T-cell (primary cell): ENCODE measurements at regions not wholly inside any gene's neighbourhood (a gene's known extent, or its start where the extent isn't known, plus 50 kb on each side); places are given as distances from the start of the nearest gene placed in this dataset.

Source experiments
- ATAC-seq, 4 experiments: fragments of 200-7000 bp in 3 of 4; fragments of 150-1000 bp in 1 of 4; cut with Tn5 transposase; replicated peaks in 1 of 4; 1 replicate in 3 of 4; 2 replicates in 1 of 4; pipeline ENCODE4 v1.10.0; 2021; ENCODE audit warnings: moderate library complexity in 3 of 4, mild to moderate bottlenecking in 2 of 4, moderate number of reproducible peaks in 1 of 4
- CTCF ChIA-PET, 2 donors: fragments of 300-600 bp; sonication (Branson Sonifier 250); formaldehyde crosslinking; loops; one replicate each; lab custom pipeline; 2022; ENCODE audit warnings: antibody characterized with exemption in 2 of 2; lab: Charles Lee
- POLR2A ChIA-PET, 2 donors: fragments of 300-600 bp; sonication (Branson Sonifier 250); formaldehyde crosslinking; loops; one replicate each; lab custom pipeline; 2022; ENCODE audit warnings: antibody characterized with exemption in 2 of 2; lab: Charles Lee
- DNase-seq, 35 experiments: peaks; one replicate each; pipeline versions ENCODE4 v3.0.0 to v3.0.0-alpha.2; 2013 to 2023
- H3K27ac ChIP-seq: one replicate; pipeline ENCODE4 v1.5.1; 2013; ENCODE audit warnings: low read length
- H3K27me3 ChIP-seq, 2 experiments: replicated peaks in 1 of 2; 1 replicate in 1 of 2; 2 replicates in 1 of 2; pipeline versions ENCODE4 v1.6.1 to v1.7.0; 2013; ENCODE audit warnings: low read length in 1 of 2, mixed read lengths in 1 of 2; ENCODE audit not compliant: control insufficient read depth in 2 of 2, insufficient read depth in 2 of 2; ENCODE audit errors: extremely low read depth in 1 of 2
- H3K36me3 ChIP-seq, 2 donors: 1 replicate in 1 of 2; 2 replicates in 1 of 2; pipeline versions ENCODE4 v1.6.1 to v1.7.0; 2013; ENCODE audit warnings: low read length in 1 of 2; ENCODE audit not compliant: control insufficient read depth in 2 of 2, insufficient read depth in 1 of 2; ENCODE audit errors: extremely low read depth in 1 of 2
- H3K4me1 ChIP-seq, 2 experiments: 1 replicate in 1 of 2; 2 replicates in 1 of 2; pipeline versions ENCODE4 v1.6.1 to v1.7.0; 2013; ENCODE audit warnings: low read length in 2 of 2, mixed read lengths in 1 of 2; ENCODE audit not compliant: insufficient read depth in 2 of 2, control insufficient read depth in 1 of 2; ENCODE audit errors: extremely low read depth in 1 of 2
- H3K4me3 ChIP-seq, 2 donors: 1 replicate in 1 of 2; 2 replicates in 1 of 2; pipeline versions ENCODE4 v1.5.1 to v1.7.0; 2013; ENCODE audit warnings: mild to moderate bottlenecking in 2 of 2, low read length in 1 of 2, moderate library complexity in 1 of 2; ENCODE audit not compliant: control insufficient read depth in 1 of 2; ENCODE audit errors: extremely low read depth in 1 of 2
- H3K9me3 ChIP-seq: 2 replicates; pipeline ENCODE4 v1.7.0; 2013
- H3K27ac Mint-ChIP-seq, 2 donors: one replicate each; pipeline ENCODE4 v1.8.0; 2020 to 2021; ENCODE audit warnings: mild to moderate bottlenecking in 2 of 2, mixed read lengths in 2 of 2
- H3K27me3 Mint-ChIP-seq, 2 donors: one replicate each; pipeline ENCODE4 v1.8.0; 2021 to 2022; ENCODE audit warnings: mixed read lengths in 2 of 2
- H3K36me3 Mint-ChIP-seq: one replicate; pipeline ENCODE4 v1.8.0; 2021; ENCODE audit warnings: mixed read lengths
- H3K4me1 Mint-ChIP-seq, 3 donors: one replicate each; pipeline ENCODE4 v1.8.0; 2020 to 2022; ENCODE audit warnings: mixed read lengths in 3 of 3, mild to moderate bottlenecking in 1 of 3
- H3K4me3 Mint-ChIP-seq, 3 donors: one replicate each; pipeline ENCODE4 v1.8.0; 2020 to 2022; ENCODE audit warnings: mild to moderate bottlenecking in 3 of 3, mixed read lengths in 3 of 3, moderate library complexity in 3 of 3
- H3K9me3 Mint-ChIP-seq, 3 donors: one replicate each; pipeline ENCODE4 v1.8.0; 2020 to 2022; ENCODE audit warnings: mixed read lengths in 3 of 3
- WGBS: methylation state at CpG from one replicate; pipeline ENCODE4 v1.1.5; 2013; ENCODE audit warnings: missing lambda C conversion rate; ENCODE audit not compliant: insufficient coverage; 5-methylcytosine and 5-hydroxymethylcytosine counted together

- Mint-ChIP-seq H3K36me3 (no peaks in the 10 kb centered on the region), H3K4me1 (no peaks in the 10 kb centered on the region), H3K27me3 (peaks cover 0 to 5% of the 10 kb centered on the region in 2 donors), H3K27ac (no peak overlapping the region), H3K4me3 (no peak overlapping the region), H3K9me3 (no peaks in the 10 kb centered on the region)
- no peaks in the 10 kb centered on the region for H3K4me1 ChIP-seq
- no peak for DNase-seq
- H3K36me3 ChIP-seq = no peaks in the 10 kb centered on the region
- 83% methylated on average over 1 of the region's 7 CpGs for WGBS
- CTCF ChIA-PET = no interaction called here
- H3K4me3 ChIP-seq = no peak overlapping the region
- POLR2A ChIA-PET = no interaction called here
- H3K9me3 ChIP-seq = no peaks in the 10 kb centered on the region
- H3K27me3 ChIP-seq = no peaks in the 10 kb centered on the region
- no peak overlapping the region for H3K27ac ChIP-seq
- ATAC-seq = no peak
Measured at GRCh38 chr1:99535470-99536164, 110.3 kb upstream of the PALMD start.

GRCh38 chr1:99537886-99538617 lies 107.9 kb upstream of the PALMD start:
- peaks cover 0 to 4% of the 10 kb centered on the region in 2 donors for H3K27me3 Mint-ChIP-seq
- no peak overlapping the region for H3K4me3 Mint-ChIP-seq
- DNase-seq = no peak
- no peak overlapping the region for H3K27ac Mint-ChIP-seq
- H3K4me1 Mint-ChIP-seq = no peaks in the 10 kb centered on the region
- POLR2A ChIA-PET = no interaction called here
- WGBS = 8% methylated on average over 2 of the region's 5 CpGs
- Histone ChIP-seq H3K27ac (no peak overlapping the region), H3K4me1 (no peaks in the 10 kb centered on the region), H3K9me3 (no peaks in the 10 kb centered on the region), H3K36me3 (no peaks in the 10 kb centered on the region), H3K27me3 (no peaks in the 10 kb centered on the region), H3K4me3 (no peak overlapping the region)
- ATAC-seq = no peak
- H3K36me3 Mint-ChIP-seq = no peaks in the 10 kb centered on the region
- H3K9me3 Mint-ChIP-seq = no peaks in the 10 kb centered on the region
- CTCF ChIA-PET = no interaction called here

GRCh38 chr1:99538618-99538956 lies 107.3 kb upstream of the PALMD start:
- Mint-ChIP-seq H3K9me3 (no peaks in the 10 kb centered on the region), H3K4me1 (no peaks in the 10 kb centered on the region), H3K27ac (no peak overlapping the region), H3K4me3 (no peak overlapping the region), H3K36me3 (no peaks in the 10 kb centered on the region), H3K27me3 (peaks cover 0 to 4% of the 10 kb centered on the region in 2 donors)
- Histone ChIP-seq H3K27me3 (no peaks in the 10 kb centered on the region), H3K36me3 (no peaks in the 10 kb centered on the region), H3K27ac (no peak overlapping the region), H3K9me3 (no peaks in the 10 kb centered on the region), H3K4me3 (no peak overlapping the region), H3K4me1 (no peaks in the 10 kb centered on the region)
- ATAC-seq (no peak), DNase-seq (no peak)
- CTCF ChIA-PET = no interaction called here
- POLR2A ChIA-PET = no interaction called here
- WGBS = no CpG with 5 or more reads among the region's 2 CpGs

- H3K9me3 Mint-ChIP-seq = no peaks in the 10 kb centered on the region
- Histone ChIP-seq H3K4me1 (no peaks in the 10 kb centered on the region), H3K27ac (no peak overlapping the region), H3K9me3 (no peaks in the 10 kb centered on the region), H3K27me3 (no peaks in the 10 kb centered on the region), H3K4me3 (no peak overlapping the region), H3K36me3 (no peaks in the 10 kb centered on the region)
- no peak overlapping the region for H3K27ac Mint-ChIP-seq
- peaks cover 0 to 4% of the 10 kb centered on the region in 2 donors for H3K27me3 Mint-ChIP-seq
- no peak for DNase-seq
- CTCF ChIA-PET = no interaction called here
- H3K36me3 Mint-ChIP-seq = no peaks in the 10 kb centered on the region
- H3K4me1 Mint-ChIP-seq = no peaks in the 10 kb centered on the region
- POLR2A ChIA-PET = no interaction called here
- H3K4me3 Mint-ChIP-seq = no peak overlapping the region
- ATAC-seq = no peak
Measured at GRCh38 chr1:99539131-99539530, 106.8 kb upstream of the PALMD start.

GRCh38 chr1:99540744-99541143 lies 105.2 kb upstream of the PALMD start:
- WGBS = no CpG with 5 or more reads among the region's 1 CpG
- peaks cover 0 to 4% of the 10 kb centered on the region in 2 donors for H3K27me3 Mint-ChIP-seq
- no peak overlapping the region for H3K27ac Mint-ChIP-seq
- ChIA-PET POLR2A (no interaction called here), CTCF (no interaction called here)
- ATAC-seq = no peak
- H3K27me3 ChIP-seq = no peaks in the 10 kb centered on the region
- no peak overlapping the region for H3K4me3 ChIP-seq
- no peak overlapping the region for H3K4me3 Mint-ChIP-seq
- H3K4me1 ChIP-seq = no peaks in the 10 kb centered on the region
- DNase-seq = no peak
- no peaks in the 10 kb centered on the region for H3K36me3 ChIP-seq
- H3K9me3 ChIP-seq = no peaks in the 10 kb centered on the region
- no peaks in the 10 kb centered on the region for H3K36me3 Mint-ChIP-seq
- H3K4me1 Mint-ChIP-seq = no peaks in the 10 kb centered on the region
- H3K9me3 Mint-ChIP-seq = no peaks in the 10 kb centered on the region
- H3K27ac ChIP-seq = no peak overlapping the region

GRCh38 chr1:99544328-99544727 lies 101.6 kb upstream of the PALMD start:
- no peaks in the 10 kb centered on the region for H3K27me3 ChIP-seq
- no peaks in the 10 kb centered on the region for H3K4me1 ChIP-seq
- POLR2A ChIA-PET = no interaction called here
- no peaks in the 10 kb centered on the region for H3K9me3 Mint-ChIP-seq
- no peaks in the 10 kb centered on the region for H3K36me3 ChIP-seq
- no peaks in the 10 kb centered on the region for H3K9me3 ChIP-seq
- no peaks in the 10 kb centered on the region for H3K4me1 Mint-ChIP-seq
- peaks cover 0 to 4% of the 10 kb centered on the region in 2 donors for H3K27me3 Mint-ChIP-seq
- no peaks in the 10 kb centered on the region for H3K36me3 Mint-ChIP-seq
- H3K4me3 ChIP-seq = no peak overlapping the region
- no peak overlapping the region for H3K27ac Mint-ChIP-seq
- H3K27ac ChIP-seq = no peak overlapping the region
- CTCF ChIA-PET = no interaction called here
- WGBS = 0% methylated on average over 1 of the region's 1 CpG
- no peak overlapping the region for H3K4me3 Mint-ChIP-seq
- ATAC-seq (no peak), DNase-seq (no peak)
